GM12892 (cell line): ENCODE measurements at regions not wholly inside any gene's neighbourhood (a gene's known extent, or its start where the extent isn't known, plus 50 kb on each side); places are given as distances from the start of the nearest gene placed in this dataset.

Experiments
- DNase-seq: peaks from one replicate; pipeline ENCODE4 v3.0.0; 2011; ENCODE audit not compliant: insufficient read length
- FAIRE-seq: peaks from 2 replicates; lab custom pipeline; 2011; peaks lifted over from hg19 to GRCh38; lab: Jason Lieb, UNC
- POLR2A ChIP-seq: IDR thresholded peaks from 2 replicates; pipeline ENCODE4 v1.6.1; 2011; ENCODE audit warnings: low read depth, low read length, control low read depth
- POLR2AphosphoS5 ChIP-seq: IDR thresholded peaks from 2 replicates; pipeline ENCODE4 v1.6.1; 2011; ENCODE audit warnings: low read depth, low read length, control low read depth
- TAF1 ChIP-seq: IDR thresholded peaks from 2 replicates; pipeline ENCODE4 v1.6.1; 2011; ENCODE audit warnings: low read depth, mild to moderate bottlenecking, control low read depth, low read length, borderline replicate concordance

DNA sequence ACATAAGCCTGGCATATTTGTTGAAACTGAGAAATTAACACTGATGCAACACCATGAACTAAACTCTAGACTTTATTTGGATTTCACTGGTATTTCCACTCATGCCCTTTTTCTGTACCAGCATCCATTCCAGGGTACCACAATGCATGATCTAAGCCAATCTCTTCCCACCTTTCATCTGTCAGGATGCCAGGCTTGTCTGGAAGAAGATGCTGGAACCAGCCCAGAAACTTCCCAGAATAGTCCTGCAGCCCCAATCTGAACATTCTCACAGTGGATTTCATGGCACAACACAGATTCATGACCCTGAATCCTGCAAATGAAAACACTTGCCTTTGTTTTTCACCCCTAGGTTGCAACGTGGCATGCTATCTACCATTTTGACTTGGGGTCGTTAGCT lies 189.3 kb upstream of the LHX5 start:
- DNase-seq (no peak), FAIRE-seq (no peak)
- TF ChIP-seq POLR2AphosphoS5 (no peak), TAF1 (no peak), POLR2A (no peak)

- TF ChIP-seq POLR2A, result no peak
- no peak for TF ChIP-seq TAF1
- TF ChIP-seq POLR2AphosphoS5, result no peak
- DNase-seq (no peak), FAIRE-seq (no peak)
Measured at GRCh38 chr12:113659416-113659815, 187.7 kb upstream of the LHX5 start.

GRCh38 chr12:113659015-113659414 lies 187.3 kb upstream of the LHX5 start:
- DNase-seq, result no peak
- FAIRE-seq, result no peak
- no peak for TF ChIP-seq TAF1
- no peak for TF ChIP-seq POLR2AphosphoS5
- no peak for TF ChIP-seq POLR2A

- FAIRE-seq (no peak), DNase-seq (no peak)
- TF ChIP-seq POLR2AphosphoS5 (no peak), POLR2A (no peak), TAF1 (no peak)
Measured at GRCh38 chr12:113658006-113658655, 186.5 kb upstream of the LHX5 start.

DNA sequence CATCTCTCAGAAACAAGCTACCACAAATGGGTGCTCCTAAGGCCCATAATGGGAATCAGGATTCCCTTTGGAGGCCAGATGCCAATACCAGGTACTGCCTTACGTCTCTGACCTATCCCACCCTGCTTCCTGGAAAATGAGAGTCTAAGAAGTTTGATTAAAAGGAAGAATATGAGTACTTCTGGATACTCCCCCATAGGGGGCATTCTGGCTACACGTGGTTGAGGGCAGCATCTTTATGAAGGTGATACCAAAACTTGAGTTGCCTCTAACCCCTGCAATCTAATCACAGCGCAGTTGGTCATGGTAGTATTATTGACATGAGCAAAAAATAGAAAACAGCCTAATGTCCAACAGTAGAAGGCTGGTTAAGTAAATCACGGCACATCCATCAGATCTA lies 184.2 kb upstream of the LHX5 start:
- no peak for DNase-seq
- TF ChIP-seq POLR2A, result no peak
- no peak for TF ChIP-seq TAF1
- FAIRE-seq, result no peak

DNA sequence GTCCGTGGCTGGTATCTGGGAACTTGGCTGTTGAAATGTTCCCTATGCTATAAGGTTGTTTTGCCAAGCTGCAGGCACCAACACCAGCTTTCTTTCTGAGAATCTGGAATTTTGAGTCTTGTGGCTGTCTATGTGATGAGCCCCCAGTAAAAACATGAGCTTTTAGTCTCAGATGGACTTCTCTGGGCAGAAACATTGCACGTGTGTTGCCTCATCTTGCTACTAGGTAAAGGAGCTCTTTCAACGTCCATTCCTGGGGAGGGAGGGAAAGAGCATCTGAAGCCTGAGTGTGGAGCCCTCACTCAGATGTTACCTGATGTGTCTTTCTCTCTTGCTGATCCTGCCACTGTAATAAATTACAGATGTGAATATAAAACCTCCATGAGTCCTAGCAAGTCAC lies 183.8 kb upstream of the LHX5 start:
- FAIRE-seq (no peak), DNase-seq (no peak)
- TF ChIP-seq POLR2AphosphoS5 (no peak), POLR2A (no peak), TAF1 (no peak)

- no peak for DNase-seq
- no peak for TF ChIP-seq POLR2AphosphoS5
- no peak for TF ChIP-seq TAF1
- TF ChIP-seq POLR2A, result no peak
- no peak for FAIRE-seq
Measured at GRCh38 chr12:113651662-113652061, 180.0 kb upstream of the LHX5 start.

DNA sequence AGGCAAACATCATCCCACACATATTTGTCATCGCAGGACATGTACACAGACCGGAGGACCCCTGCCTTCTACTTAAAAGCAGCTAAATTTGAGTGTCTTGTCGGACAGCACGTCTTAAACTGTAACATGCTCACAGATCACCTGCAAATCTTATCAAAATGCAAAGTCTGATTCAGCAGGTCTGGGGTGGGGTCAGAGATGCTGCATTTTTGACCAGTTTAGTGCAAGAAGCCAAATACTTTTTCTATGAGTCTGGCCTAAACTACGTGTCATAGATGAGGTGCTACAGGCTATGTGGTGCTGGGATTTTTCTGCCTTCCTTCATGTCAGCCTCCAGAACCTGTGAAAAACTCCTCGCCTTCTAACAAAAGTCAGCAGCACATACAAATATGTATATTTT lies 178.8 kb upstream of the LHX5 start:
- DNase-seq, result no peak
- no peak for TF ChIP-seq POLR2A
- no peak for TF ChIP-seq POLR2AphosphoS5
- no peak for TF ChIP-seq TAF1
- FAIRE-seq, result no peak

- FAIRE-seq (no peak), DNase-seq (no peak)
- no peak for TF ChIP-seq POLR2AphosphoS5
- TF ChIP-seq TAF1, result no peak
- no peak for TF ChIP-seq POLR2A
Measured at GRCh38 chr12:113649256-113649830, 177.7 kb upstream of the LHX5 start.

DNA sequence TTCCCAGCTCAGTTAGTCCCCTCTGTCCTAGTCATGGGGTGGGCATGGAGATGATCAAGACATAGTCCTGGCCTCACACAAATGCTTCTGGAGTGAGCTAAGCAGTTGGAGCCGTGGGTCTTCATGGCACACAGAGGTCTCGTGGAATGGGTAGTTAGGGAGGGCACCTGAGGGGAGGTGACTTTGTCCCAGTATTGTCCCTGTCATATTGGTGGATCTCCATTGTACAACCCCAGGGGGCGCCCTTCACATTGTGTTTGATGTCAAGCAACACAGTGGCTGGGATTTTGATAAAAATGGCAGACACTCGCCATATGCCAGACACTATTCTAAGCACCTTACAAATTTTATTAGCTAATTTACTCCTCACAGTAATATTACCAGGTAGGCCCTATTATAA lies 175.4 kb upstream of the LHX5 start:
- TF ChIP-seq TAF1, result no peak
- TF ChIP-seq POLR2AphosphoS5, result no peak
- no peak for TF ChIP-seq POLR2A
- FAIRE-seq (no peak), DNase-seq (no peak)

GRCh38 chr12:113645603-113646002 lies 173.9 kb upstream of the LHX5 start:
- DNase-seq, result no peak
- TF ChIP-seq POLR2A, result no peak
- no peak for TF ChIP-seq POLR2AphosphoS5
- TF ChIP-seq TAF1, result no peak
- FAIRE-seq, result no peak

DNA sequence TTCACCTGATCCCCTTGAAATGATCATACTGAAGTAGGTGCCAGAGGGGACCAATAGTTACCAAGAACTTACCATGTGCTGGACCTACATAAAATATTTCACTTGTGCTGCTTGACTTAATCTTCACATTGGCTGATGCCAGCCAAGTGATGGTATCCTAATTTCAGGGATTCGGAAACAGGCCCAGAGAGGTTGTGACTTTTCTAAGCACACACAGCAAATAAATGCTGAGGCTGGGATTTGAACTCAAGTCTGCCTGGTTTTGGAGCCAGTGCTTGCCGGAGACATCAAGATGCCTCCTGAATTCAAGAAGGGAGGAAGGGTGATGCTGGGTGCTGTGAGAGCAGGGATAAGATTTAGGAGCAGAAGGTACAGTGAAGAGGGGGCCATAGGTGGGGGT lies 173.5 kb upstream of the LHX5 start:
- DNase-seq (no peak), FAIRE-seq (no peak)
- TF ChIP-seq POLR2A (no peak), TAF1 (no peak), POLR2AphosphoS5 (no peak)
